H54 (cell line): ENCODE measurements at regions not wholly inside any gene's neighbourhood (a gene's known extent, or its start where the extent isn't known, plus 50 kb on each side); places are given as distances from the start of the nearest gene placed in this dataset.

Experiments used
- DNase-seq: peaks from one replicate; pipeline ENCODE4 v3.0.0; 2011; ENCODE audit warnings: low spot score, mixed read lengths; ENCODE audit not compliant: insufficient read length
- FAIRE-seq: peaks from 3 replicates; lab custom pipeline; 2011; peaks lifted over from hg19 to GRCh38; lab: Jason Lieb, UNC
- POLR2A ChIP-seq: IDR thresholded peaks from 2 replicates; pipeline ENCODE4 v1.6.1; 2011; ENCODE audit warnings: low read depth, mild to moderate bottlenecking, low read length

GRCh38 chr1:14113271-14113670 lies 413.3 kb downstream of the PRDM2 start:
- DNase-seq (no peak), FAIRE-seq (no peak)
- no peak for TF ChIP-seq POLR2A

DNA sequence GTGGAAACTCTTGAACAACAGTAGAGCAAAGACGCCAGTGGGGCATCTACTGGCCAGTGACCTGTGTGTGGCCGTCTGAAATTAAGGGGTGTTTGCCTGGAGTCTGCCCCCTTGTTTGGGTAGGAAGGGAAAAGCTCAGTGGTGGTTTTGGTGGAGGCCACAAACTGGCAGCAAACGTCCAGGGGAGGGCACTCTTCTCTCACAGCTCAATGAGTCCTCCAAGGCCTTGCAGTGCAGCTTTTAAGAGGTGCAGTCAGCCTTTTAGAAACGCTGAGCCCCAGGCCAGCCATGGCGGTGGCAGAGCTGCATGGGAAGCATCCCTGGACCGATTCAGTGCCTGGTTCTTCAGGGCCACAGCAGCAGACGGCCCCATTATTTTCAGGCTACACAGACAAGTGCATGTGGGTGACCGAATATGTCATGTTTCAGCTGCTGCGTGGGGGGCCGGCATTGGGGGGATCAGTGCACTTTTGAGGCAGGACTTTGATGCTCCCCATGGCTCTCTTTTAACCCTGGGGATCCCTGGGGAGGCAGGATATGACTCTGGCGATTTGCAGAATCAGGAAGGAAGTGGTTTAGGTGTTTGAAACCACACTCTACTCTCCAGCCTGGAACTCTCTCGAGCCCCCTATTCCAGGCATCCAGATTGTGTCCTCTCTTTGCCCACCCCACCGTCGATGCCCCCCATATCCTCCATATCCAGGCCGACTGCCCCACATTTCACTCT lies 414.0 kb downstream of the PRDM2 start:
- FAIRE-seq (no peak), DNase-seq (peak; percentile 37)
- TF ChIP-seq POLR2A, result no peak

DNA sequence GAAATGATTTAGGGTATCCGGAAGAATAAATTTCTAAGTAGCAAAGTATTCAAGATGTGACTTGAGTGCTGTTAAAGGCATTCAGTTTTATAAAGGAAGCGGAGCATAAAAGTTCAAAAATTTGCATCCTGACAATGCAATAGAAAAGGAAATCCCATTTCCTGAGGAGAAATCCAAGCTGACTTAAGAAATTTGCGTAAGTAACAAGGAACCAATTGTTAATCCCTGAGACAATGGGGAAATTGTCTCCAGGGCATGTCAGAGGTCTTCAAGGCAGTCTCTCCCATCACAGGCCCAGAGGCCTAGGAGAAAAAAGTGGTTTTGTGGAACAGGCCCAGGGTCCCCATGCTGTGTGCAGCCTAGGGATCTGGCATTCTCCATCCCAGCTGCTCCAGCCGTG lies 416.0 kb downstream of the PRDM2 start:
- FAIRE-seq (no peak), DNase-seq (no peak)
- no peak for TF ChIP-seq POLR2A

- FAIRE-seq, result no peak
- DNase-seq, result no peak
- no peak for TF ChIP-seq POLR2A
These were observed 417.7 kb downstream of the PRDM2 start for GRCh38 chr1:14117700-14118099.

- FAIRE-seq, result no peak
- DNase-seq, result no peak
- no peak for TF ChIP-seq POLR2A
These were observed 418.9 kb downstream of the PRDM2 start for GRCh38 chr1:14118691-14119485.

DNA sequence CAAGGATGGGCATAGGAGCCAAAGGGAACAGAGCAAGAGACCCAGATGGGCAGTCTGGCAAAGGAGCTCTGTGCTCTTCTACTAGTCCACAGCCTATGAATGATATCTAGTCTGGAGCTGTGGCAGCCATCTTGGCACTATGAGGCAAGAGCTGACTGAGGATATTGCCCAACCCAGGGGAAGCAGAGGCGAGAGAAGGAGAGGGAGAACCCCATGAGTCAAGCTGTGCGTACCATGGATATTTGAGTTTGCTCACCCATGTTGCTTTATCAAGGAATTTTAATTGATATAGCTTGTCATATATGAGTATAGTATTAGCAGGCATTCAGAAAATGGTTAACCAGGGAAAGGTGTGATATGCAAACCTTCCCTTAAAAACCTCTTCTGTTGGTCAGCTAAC lies 420.9 kb downstream of the PRDM2 start:
- TF ChIP-seq POLR2A, result no peak
- FAIRE-seq (no peak), DNase-seq (no peak)

- peak; percentile 49 for DNase-seq
- no peak for TF ChIP-seq POLR2A
- no peak for FAIRE-seq
These were observed 428.1 kb downstream of the PRDM2 start for GRCh38 chr1:14128096-14128495.

DNA sequence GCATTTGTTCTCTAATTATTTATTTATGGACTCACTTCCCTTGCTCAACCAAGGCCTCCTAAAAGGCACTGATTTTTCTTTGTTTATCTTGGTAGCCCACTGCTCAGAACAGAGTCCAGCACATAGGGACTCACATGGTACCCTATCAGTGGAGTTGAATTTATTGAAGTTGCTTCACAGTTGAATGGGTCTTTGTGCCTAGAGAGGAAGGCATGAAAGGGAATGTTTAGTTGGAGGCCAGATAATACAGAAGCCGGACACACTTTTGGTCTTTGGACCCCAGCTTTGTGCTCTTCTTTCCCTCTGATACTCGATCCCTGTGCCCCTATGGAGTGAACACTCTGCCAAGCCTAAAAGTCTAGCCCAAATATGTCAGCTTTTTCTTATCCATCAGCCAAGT lies 429.0 kb downstream of the PRDM2 start:
- TF ChIP-seq POLR2A, result no peak
- DNase-seq (no peak), FAIRE-seq (no peak)

DNA sequence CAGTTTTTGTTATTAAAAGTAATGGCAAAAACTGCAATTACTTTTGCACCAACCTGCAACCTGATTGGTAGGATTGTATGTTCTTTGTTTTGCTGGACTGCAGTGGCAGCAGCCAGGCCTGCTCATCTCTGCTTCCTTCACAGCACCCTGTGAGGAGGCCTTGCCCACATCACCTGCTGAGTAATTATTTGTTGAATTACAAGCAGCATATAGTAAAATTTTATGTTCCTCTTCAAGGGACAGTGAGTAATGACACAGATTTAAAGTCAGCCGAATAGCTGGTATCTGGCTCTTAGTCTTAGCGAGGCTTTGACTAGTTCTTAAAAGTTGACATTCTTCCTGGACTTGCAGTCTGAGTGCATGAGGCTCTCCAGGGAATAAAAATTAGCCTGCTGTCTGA lies 435.1 kb downstream of the PRDM2 start:
- FAIRE-seq (no peak), DNase-seq (no peak)
- TF ChIP-seq POLR2A, result no peak

DNA sequence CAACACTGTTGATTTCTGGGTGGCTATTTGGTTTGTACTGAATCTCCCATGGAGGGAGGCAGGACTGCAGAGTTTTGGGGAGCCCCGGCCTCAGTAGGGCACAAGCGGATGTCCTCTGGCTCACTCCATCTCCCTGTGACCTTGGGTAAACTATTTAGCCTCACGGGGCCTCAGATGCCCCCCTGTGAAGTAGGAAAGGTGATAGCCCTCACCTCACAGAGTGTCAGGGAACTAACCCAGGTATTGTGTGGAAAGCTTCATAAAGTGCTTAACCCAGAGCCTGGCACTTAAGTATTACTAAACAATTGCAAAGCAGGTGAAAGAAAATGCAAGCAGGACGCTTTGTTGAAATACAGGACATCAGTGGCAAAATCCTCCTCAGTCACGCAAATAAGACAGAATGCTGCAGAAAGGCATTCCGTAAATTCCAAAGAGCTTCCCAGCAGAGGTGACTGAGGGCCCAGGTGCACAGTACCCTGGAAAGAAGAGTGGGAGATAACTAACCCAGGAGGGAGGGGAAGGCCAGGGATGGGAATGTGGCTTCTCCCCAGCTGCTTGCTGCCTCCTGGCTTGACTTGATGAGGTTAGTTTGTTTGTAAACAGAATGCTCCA lies 436.3 kb downstream of the PRDM2 start:
- FAIRE-seq (no peak), DNase-seq (no peak)
- no peak for TF ChIP-seq POLR2A

DNA sequence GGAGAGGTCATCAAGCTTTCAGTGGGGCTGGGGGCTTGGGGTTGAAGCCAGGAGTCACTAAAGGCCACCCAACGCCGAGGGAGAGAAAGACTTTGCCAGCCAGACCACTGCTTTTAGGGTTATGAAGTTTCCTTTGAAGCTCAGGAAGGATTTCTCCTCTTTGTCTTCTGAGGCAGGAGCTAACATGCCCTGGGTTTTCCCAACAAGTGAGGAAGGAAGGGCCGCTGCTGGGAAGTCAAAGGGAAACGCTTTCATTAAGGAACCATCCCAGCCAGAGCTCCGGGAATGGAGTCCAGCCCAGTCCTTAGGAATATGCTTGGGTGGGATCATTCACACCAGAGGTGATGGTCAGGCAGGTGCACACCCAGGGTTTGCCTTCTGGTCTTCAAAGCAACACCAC lies 436.9 kb downstream of the PRDM2 start:
- no peak for TF ChIP-seq POLR2A
- no peak for DNase-seq
- no peak for FAIRE-seq

DNA sequence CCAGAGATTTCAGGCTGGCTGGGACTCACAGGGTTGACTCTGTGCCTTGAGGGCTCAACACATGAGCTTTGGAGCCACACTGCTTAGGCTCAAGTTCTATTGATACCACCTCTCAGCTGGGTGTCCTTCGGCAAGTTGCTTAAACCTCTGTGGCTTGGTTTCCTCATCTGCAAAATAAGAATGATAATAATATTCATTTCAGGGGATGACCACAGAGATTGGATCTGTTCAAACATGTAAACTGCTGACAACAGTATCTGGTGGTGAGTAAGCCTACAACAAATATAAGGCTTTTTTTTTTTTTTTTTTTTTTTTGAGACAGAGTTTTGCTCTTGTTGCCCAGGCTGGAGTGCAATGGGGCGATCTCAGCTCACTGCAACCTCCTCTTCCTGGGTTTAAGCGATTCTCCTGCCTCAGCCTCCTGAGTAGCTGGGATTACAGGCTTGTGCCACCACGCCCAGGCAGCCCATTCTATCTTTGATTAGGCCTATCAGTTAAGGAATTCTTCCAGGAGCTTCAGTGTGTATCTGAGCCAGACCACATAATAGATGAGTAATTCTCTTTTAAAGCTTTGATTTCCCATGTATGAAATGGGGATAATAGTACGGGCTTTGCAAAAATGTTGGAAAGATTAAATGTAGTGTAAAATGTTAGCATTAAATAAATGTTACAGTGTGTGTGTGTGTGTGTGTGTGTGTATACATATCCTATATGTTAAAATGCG lies 437.6 kb downstream of the PRDM2 start:
- TF ChIP-seq POLR2A, result no peak
- DNase-seq (no peak), FAIRE-seq (no peak)

- DNase-seq (no peak), FAIRE-seq (no peak)
- no peak for TF ChIP-seq POLR2A
These were observed 438.1 kb downstream of the PRDM2 start for GRCh38 chr1:14138135-14138506.

GRCh38 chr1:14138687-14139086 lies 438.7 kb downstream of the PRDM2 start:
- TF ChIP-seq POLR2A, result no peak
- FAIRE-seq (no peak), DNase-seq (no peak)
